Panc1 (cell line): ENCODE measurements at regions not wholly inside any gene's neighbourhood (a gene's known extent, or its start where the extent isn't known, plus 50 kb on each side); places are given as distances from the start of the nearest gene placed in this dataset.

ENCODE experiments used
- CTCF ChIP-seq: fragments of 450-650 bp; IDR thresholded peaks from 2 replicates; pipeline ENCODE4 v1.5.1; 2017; ENCODE audit warnings: mild to moderate bottlenecking
- POLR2AphosphoS5 ChIP-seq: IDR thresholded peaks from 2 replicates; pipeline ENCODE4 v1.6.1; 2012; ENCODE audit warnings: mild to moderate bottlenecking, low read depth, low read length, moderate library complexity
- REST ChIP-seq, 2 experiments: IDR thresholded peaks; 2 replicates each; pipeline ENCODE4 v1.6.1; 2011 to 2012; ENCODE audit warnings: low read depth in 2 of 2, control low read depth in 1 of 2, low read length in 1 of 2, mild to moderate bottlenecking in 1 of 2, moderate library complexity in 1 of 2; ENCODE audit not compliant: insufficient read depth in 1 of 2
- TCF7L2 ChIP-seq: IDR thresholded peaks from 2 replicates; pipeline ENCODE4 v1.6.1; 2011; ENCODE audit warnings: mild to moderate bottlenecking, low read depth, low read length, inconsistent platforms

GRCh38 chr18:11497585-11497984, 111.8 kb upstream of the SLC35G4 start:
- TF ChIP-seq CTCF, result no peak
- TF ChIP-seq POLR2AphosphoS5, result no peak
- TF ChIP-seq REST (IDR thresholded peaks at IDR 0.05; ENCODE audit: insufficient read depth in 1 of 2, low read depth in 2 of 2, low read length in 1 of 2), result no peak
- no peak for TF ChIP-seq TCF7L2
